Sigmoid colon (tissue), 4 donors: ENCODE measurements at regions not wholly inside any gene's neighbourhood (a gene's known extent, or its start where the extent isn't known, plus 50 kb on each side); places are given as distances from the start of the nearest gene placed in this dataset.

Source experiments
- POLR2A ChIP-seq, 2 donors: fragments of 450-650 bp; IDR thresholded peaks; one replicate each; pipeline ENCODE4 v1.6.1; 2016; ENCODE audit warnings: antibody characterized with exemption in 2 of 2, mild to moderate bottlenecking in 2 of 2, moderate library complexity in 2 of 2
- POLR2AphosphoS5 ChIP-seq, 4 donors: sonication (generic); formaldehyde crosslinking; IDR thresholded peaks; one replicate each; pipeline ENCODE4 v1.6.1; 2017; ENCODE audit warnings: antibody characterized with exemption in 4 of 4
- TF ChIP-seq, protein P1 (sequence below), 4 experiments: fragments of 450-650 bp in 3 of 4; fragments of 200-600 bp in 1 of 4; IDR thresholded peaks; one replicate each; pipeline ENCODE4 v1.5.1; 2016 to 2019; ENCODE audit warnings: antibody characterized with exemption in 4 of 4, mild to moderate bottlenecking in 3 of 4, moderate library complexity in 2 of 4

DNA sequence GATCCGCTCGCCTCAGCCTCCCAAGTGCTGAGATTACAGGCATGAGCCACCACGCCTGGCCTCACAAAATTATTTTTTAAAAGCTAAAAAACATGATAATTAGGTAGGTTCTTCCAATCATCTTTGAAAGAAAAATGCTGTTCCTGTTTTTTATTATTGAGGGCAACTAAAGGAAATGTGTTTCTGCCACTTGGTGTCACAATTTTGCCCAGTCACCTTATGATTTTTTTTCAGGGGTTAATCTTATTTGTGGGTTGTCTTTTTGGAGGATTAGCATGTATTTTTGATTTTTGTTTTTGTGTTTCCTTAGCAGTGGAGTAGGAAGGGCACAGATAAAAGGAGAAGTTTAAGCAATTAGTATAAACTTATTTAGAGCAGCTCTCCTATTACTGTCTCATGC lies 79.8 kb downstream of the PRORP start:
- TF ChIP-seq POLR2A (IDR thresholded peaks at IDR 0.05), result no peak
- no peak for TF ChIP-seq POLR2AphosphoS5 (IDR thresholded peaks at IDR 0.05)
- TF ChIP-seq, protein P1, sequence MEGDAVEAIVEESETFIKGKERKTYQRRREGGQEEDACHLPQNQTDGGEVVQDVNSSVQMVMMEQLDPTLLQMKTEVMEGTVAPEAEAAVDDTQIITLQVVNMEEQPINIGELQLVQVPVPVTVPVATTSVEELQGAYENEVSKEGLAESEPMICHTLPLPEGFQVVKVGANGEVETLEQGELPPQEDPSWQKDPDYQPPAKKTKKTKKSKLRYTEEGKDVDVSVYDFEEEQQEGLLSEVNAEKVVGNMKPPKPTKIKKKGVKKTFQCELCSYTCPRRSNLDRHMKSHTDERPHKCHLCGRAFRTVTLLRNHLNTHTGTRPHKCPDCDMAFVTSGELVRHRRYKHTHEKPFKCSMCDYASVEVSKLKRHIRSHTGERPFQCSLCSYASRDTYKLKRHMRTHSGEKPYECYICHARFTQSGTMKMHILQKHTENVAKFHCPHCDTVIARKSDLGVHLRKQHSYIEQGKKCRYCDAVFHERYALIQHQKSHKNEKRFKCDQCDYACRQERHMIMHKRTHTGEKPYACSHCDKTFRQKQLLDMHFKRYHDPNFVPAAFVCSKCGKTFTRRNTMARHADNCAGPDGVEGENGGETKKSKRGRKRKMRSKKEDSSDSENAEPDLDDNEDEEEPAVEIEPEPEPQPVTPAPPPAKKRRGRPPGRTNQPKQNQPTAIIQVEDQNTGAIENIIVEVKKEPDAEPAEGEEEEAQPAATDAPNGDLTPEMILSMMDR (IDR thresholded peaks at IDR 0.05), result no peak
